NB4 (cell line): ENCODE measurements at regions not wholly inside any gene's neighbourhood (a gene's known extent, or its start where the extent isn't known, plus 50 kb on each side); places are given as distances from the start of the nearest gene placed in this dataset.

ENCODE experiments used
- CTCF ChIP-seq: IDR thresholded peaks from one replicate; pipeline ENCODE4 v1.5.1; 2012; ENCODE audit warnings: low read depth, low read length
- MAX ChIP-seq: IDR thresholded peaks from 2 replicates; pipeline ENCODE4 v1.6.1; 2011; ENCODE audit warnings: low read depth, low read length
- MYC ChIP-seq: IDR thresholded peaks from 2 replicates; pipeline ENCODE4 v1.6.1; 2011; ENCODE audit warnings: low read depth, low read length
- POLR2A ChIP-seq: IDR thresholded peaks from 2 replicates; pipeline ENCODE4 v1.6.1; 2011; ENCODE audit warnings: mild to moderate bottlenecking; ENCODE audit not compliant: insufficient read length; ENCODE audit errors: extremely low read depth

- TF ChIP-seq CTCF (no peak), POLR2A (no peak), MAX (no peak), MYC (no peak)
Measured at GRCh38 chr19:23470873-23471545, 75.7 kb upstream of the ZNF91 start.
